H9 (cell line): ENCODE measurements at regions not wholly inside any gene's neighbourhood (a gene's known extent, or its start where the extent isn't known, plus 50 kb on each side); places are given as distances from the start of the nearest gene placed in this dataset.

Source experiments
- DNase-seq: peaks from one replicate; pipeline ENCODE4 v3.0.0-alpha.2; 2017
- H2AFZ ChIP-seq: one replicate; pipeline ENCODE4 v1.6.1; 2013; ENCODE audit warnings: mild to moderate bottlenecking, low read length, control low read depth, moderate library complexity
- H2AK5ac ChIP-seq: 2 replicates; pipeline ENCODE4 v1.6.1; 2013; ENCODE audit warnings: low read length, control low read depth, mixed read lengths; ENCODE audit not compliant: insufficient read length
- H2BK120ac ChIP-seq: one replicate; pipeline ENCODE4 v1.6.1; 2013; ENCODE audit warnings: low read depth, mild to moderate bottlenecking, low read length, control low read depth, inconsistent platforms; ENCODE audit not compliant: poor library complexity, severe bottlenecking
- H2BK12ac ChIP-seq: 2 replicates; pipeline ENCODE4 v1.6.1; 2013; ENCODE audit warnings: low read length, control low read depth, mixed read lengths, low read depth; ENCODE audit not compliant: insufficient read length
- H2BK15ac ChIP-seq: 2 replicates; pipeline ENCODE4 v1.6.1; 2013; ENCODE audit warnings: low read depth, low read length, control low read depth
- H2BK20ac ChIP-seq: one replicate; pipeline ENCODE4 v1.6.1; 2013; ENCODE audit warnings: low read depth, mild to moderate bottlenecking, low read length, control low read depth, inconsistent platforms; ENCODE audit not compliant: poor library complexity, severe bottlenecking
- H2BK5ac ChIP-seq: 2 replicates; pipeline ENCODE4 v1.6.1; 2013; ENCODE audit warnings: low read length, control low read depth, mixed read lengths; ENCODE audit not compliant: insufficient read length
- H3K14ac ChIP-seq: 2 replicates; pipeline ENCODE4 v1.6.1; 2013; ENCODE audit warnings: low read length, control low read depth; ENCODE audit not compliant: insufficient read depth
- H3K18ac ChIP-seq: 2 replicates; pipeline ENCODE4 v1.6.1; 2013; ENCODE audit warnings: low read depth, mild to moderate bottlenecking, mixed read lengths, low read length, control low read depth; ENCODE audit not compliant: insufficient read length
- H3K23ac ChIP-seq: 2 replicates; pipeline ENCODE4 v1.6.1; 2013; ENCODE audit warnings: low read length, control low read depth, mixed read lengths, low read depth; ENCODE audit not compliant: insufficient read length
- H3K23me2 ChIP-seq: 2 replicates; pipeline ENCODE4 v1.6.1; 2013; ENCODE audit warnings: low read depth, mild to moderate bottlenecking, mixed read lengths, low read length, control low read depth; ENCODE audit not compliant: insufficient read length, poor library complexity, severe bottlenecking
- H3K27ac ChIP-seq: 2 replicates; pipeline ENCODE4 v1.5.1; 2013; ENCODE audit warnings: low read length, control low read depth, mixed read lengths, low read depth; ENCODE audit not compliant: insufficient read length
- H3K27me3 ChIP-seq: 2 replicates; pipeline ENCODE4 v1.6.1; 2013; ENCODE audit warnings: low read length, control low read depth, inconsistent platforms; ENCODE audit not compliant: insufficient read depth
- H3K4ac ChIP-seq: 2 replicates; pipeline ENCODE4 v1.6.1; 2013; ENCODE audit warnings: low read depth, mild to moderate bottlenecking, control low read depth, inconsistent platforms, low read length, moderate library complexity
- H3K4me1 ChIP-seq: 2 replicates; pipeline ENCODE4 v1.6.1; 2013; ENCODE audit warnings: low read length, control low read depth, inconsistent platforms; ENCODE audit not compliant: insufficient read depth
- H3K4me2 ChIP-seq: 2 replicates; pipeline ENCODE4 v1.6.1; 2013; ENCODE audit warnings: low read length, control low read depth, mixed read lengths; ENCODE audit not compliant: insufficient read length, insufficient read depth
- H3K56ac ChIP-seq: 2 replicates; pipeline ENCODE4 v1.6.1; 2013; ENCODE audit warnings: low read depth, mild to moderate bottlenecking, mixed read lengths, low read length, control low read depth; ENCODE audit not compliant: insufficient read length
- H3K79me1 ChIP-seq: 2 replicates; pipeline ENCODE4 v1.6.1; 2013; ENCODE audit warnings: low read depth, mild to moderate bottlenecking, moderate library complexity, low read length, control low read depth, inconsistent platforms; ENCODE audit not compliant: insufficient read depth, poor library complexity, severe bottlenecking
- H3K79me2 ChIP-seq: 2 replicates; pipeline ENCODE4 v1.6.1; 2013; ENCODE audit warnings: low read length, control low read depth, inconsistent platforms; ENCODE audit not compliant: insufficient read depth
- H3K9ac ChIP-seq: 2 replicates; pipeline ENCODE4 v1.6.1; 2013; ENCODE audit warnings: low read length, control low read depth, mixed read lengths; ENCODE audit not compliant: insufficient read length; ENCODE audit errors: extremely low read depth
- H3K9me3 ChIP-seq: one replicate; pipeline ENCODE4 v1.6.1; 2013; ENCODE audit warnings: low read depth, low read length, inconsistent platforms; ENCODE audit not compliant: control insufficient read depth
- H3T11ph ChIP-seq: one replicate; pipeline ENCODE4 v1.6.1; 2013; ENCODE audit warnings: mild to moderate bottlenecking, low read length, control low read depth, inconsistent platforms
- H4K20me1 ChIP-seq: one replicate; pipeline ENCODE4 v1.6.1; 2013; ENCODE audit not compliant: control insufficient read depth, insufficient read length, insufficient read depth
- H4K5ac ChIP-seq: 2 replicates; pipeline ENCODE4 v1.6.1; 2013; ENCODE audit warnings: low read depth, mild to moderate bottlenecking, mixed read lengths, low read length, control low read depth; ENCODE audit not compliant: insufficient read length
- H4K8ac ChIP-seq: replicated peaks from 2 replicates; pipeline ENCODE4 v1.6.1; 2013; ENCODE audit warnings: low read length, control low read depth, mixed read lengths, low read depth; ENCODE audit not compliant: insufficient read length
- H4K91ac ChIP-seq: 2 replicates; pipeline ENCODE4 v1.6.1; 2013; ENCODE audit warnings: low read depth, mild to moderate bottlenecking, moderate library complexity, mixed read lengths, low read length, control low read depth; ENCODE audit not compliant: insufficient read length
- H3K27ac Mint-ChIP-seq, 3 experiments: 2 replicates in 2 of 3; 3 replicates in 1 of 3; pipeline ENCODE4 v1.8.0; 2020 to 2021; ENCODE audit warnings: mixed read lengths in 3 of 3, mild to moderate bottlenecking in 1 of 3, moderate library complexity in 1 of 3
- H3K27me3 Mint-ChIP-seq: 2 replicates; pipeline ENCODE4 v1.8.0; 2021; ENCODE audit warnings: low read depth, mild to moderate bottlenecking, moderate library complexity, mixed read lengths
- H3K36me3 Mint-ChIP-seq, 3 experiments: 2 replicates in 2 of 3; 3 replicates in 1 of 3; pipeline ENCODE4 v1.8.0; 2020 to 2021; ENCODE audit warnings: low read depth in 3 of 3, mixed read lengths in 3 of 3; ENCODE audit not compliant: insufficient read depth in 1 of 3
- H3K4me1 Mint-ChIP-seq, 2 experiments: 2 replicates each; pipeline ENCODE4 v1.8.0; 2020; ENCODE audit warnings: mixed read lengths in 2 of 2
- H3K4me3 Mint-ChIP-seq, 2 experiments: 2 replicates in 1 of 2; 3 replicates in 1 of 2; pipeline ENCODE4 v1.8.0; 2020 to 2021; ENCODE audit warnings: mild to moderate bottlenecking in 2 of 2, mixed read lengths in 2 of 2, moderate library complexity in 1 of 2
- H3K9me3 Mint-ChIP-seq, 2 experiments: 2 replicates in 1 of 2; 3 replicates in 1 of 2; pipeline ENCODE4 v1.8.0; 2020; ENCODE audit warnings: mild to moderate bottlenecking in 2 of 2, mixed read lengths in 2 of 2, moderate library complexity in 1 of 2
- CTCF ChIP-seq: fragments of 200-600 bp; sonication (generic); conservative IDR thresholded peaks from 3 replicates; pipeline ENCODE4 v1.8.0; 2021; ENCODE audit warnings: antibody characterized with exemption, mild to moderate bottlenecking
- WGBS: extraction: QIAGEN DNeasy Blood & Tissue Kit; methylation state at CpG from one replicate; pipeline ENCODE4 v1.1.7; 2013; ENCODE audit warnings: missing lambda C conversion rate, low lambda C conversion rate, mixed read lengths; ENCODE audit not compliant: insufficient read length; ENCODE audit errors: extremely low coverage; 5-methylcytosine and 5-hydroxymethylcytosine counted together

GRCh38 chr10:56934515-56934914 lies 573.5 kb upstream of the ZWINT start:
- Histone ChIP-seq H3T11ph (no peak overlapping the region), H4K91ac (no peak overlapping the region), H3K27ac (no peak overlapping the region), H2BK120ac (no peak overlapping the region), H3K56ac (no peak overlapping the region), H3K23ac (no peak overlapping the region), H2BK15ac (no peak overlapping the region), H3K4me1 (no peaks in the 10 kb centered on the region), H2BK20ac (no peak overlapping the region), H3K79me2 (no peaks in the 10 kb centered on the region), H3K4ac (no peak overlapping the region), H2AFZ (no peak overlapping the region), H3K9ac (no peak overlapping the region), H4K5ac (no peak overlapping the region), H4K20me1 (no peaks in the 10 kb centered on the region), H3K18ac (no peak overlapping the region), H2BK12ac (no peak overlapping the region), H4K8ac (no peak overlapping the region), H3K4me2 (no peak overlapping the region), H3K79me1 (no peaks in the 10 kb centered on the region), H2BK5ac (no peak overlapping the region), H3K14ac (no peak overlapping the region), H3K27me3 (no peaks in the 10 kb centered on the region), H2AK5ac (no peak overlapping the region), H3K9me3 (no peaks in the 10 kb centered on the region), H3K23me2 (no peaks in the 10 kb centered on the region)
- no peak overlapping the region for H3K4me3 Mint-ChIP-seq
- H3K27me3 Mint-ChIP-seq, result no peaks in the 10 kb centered on the region
- no peaks in the 10 kb centered on the region for H3K4me1 Mint-ChIP-seq
- peaks cover 23 to 24% of the 10 kb centered on the region in 2 experiments; a peak in 4 of 5 replicates for H3K9me3 Mint-ChIP-seq
- no peak for TF ChIP-seq CTCF
- no peak for DNase-seq
- no peak overlapping the region for H3K27ac Mint-ChIP-seq
- H3K36me3 Mint-ChIP-seq, result peaks cover 6 to 10% (median 8%) of the 10 kb centered on the region in 3 experiments; a peak in 6 of 7 replicates
- WGBS, result no CpG with 5 or more reads among the region's 4 CpGs
